AG20443 (cell line): ENCODE measurements at regions not wholly inside any gene's neighbourhood (a gene's known extent, or its start where the extent isn't known, plus 50 kb on each side); places are given as distances from the start of the nearest gene placed in this dataset.

Experiments
- DNase-seq: peaks from one replicate; pipeline ENCODE4 v3.0.0; 2012; ENCODE audit warnings: low spot score, mixed read lengths

GRCh38 chr6:111987295-111987694 is 66.6 kb upstream of the CCN6 start:
- DNase-seq = peak; percentile 46

DNA sequence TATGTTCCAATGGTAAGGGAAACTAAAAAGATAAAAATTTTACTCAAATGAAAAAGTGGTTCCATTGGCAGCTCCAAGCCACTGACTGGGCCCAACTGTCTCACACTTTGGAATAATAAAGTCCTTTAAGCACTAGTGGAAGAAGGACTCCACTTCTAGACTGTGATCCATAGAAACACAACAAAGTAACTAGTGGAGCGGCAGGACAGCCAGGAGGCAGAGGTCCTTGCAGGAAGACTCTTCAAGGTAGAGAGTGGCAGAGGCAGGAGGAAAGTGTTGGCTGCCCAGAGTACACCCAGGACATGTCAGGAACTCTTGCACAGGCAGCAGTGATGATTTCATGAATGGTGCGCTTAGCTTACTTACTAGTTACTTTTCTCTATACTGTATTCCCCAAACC is 65.0 kb upstream of the CCN6 start:
- no peak for DNase-seq

DNA sequence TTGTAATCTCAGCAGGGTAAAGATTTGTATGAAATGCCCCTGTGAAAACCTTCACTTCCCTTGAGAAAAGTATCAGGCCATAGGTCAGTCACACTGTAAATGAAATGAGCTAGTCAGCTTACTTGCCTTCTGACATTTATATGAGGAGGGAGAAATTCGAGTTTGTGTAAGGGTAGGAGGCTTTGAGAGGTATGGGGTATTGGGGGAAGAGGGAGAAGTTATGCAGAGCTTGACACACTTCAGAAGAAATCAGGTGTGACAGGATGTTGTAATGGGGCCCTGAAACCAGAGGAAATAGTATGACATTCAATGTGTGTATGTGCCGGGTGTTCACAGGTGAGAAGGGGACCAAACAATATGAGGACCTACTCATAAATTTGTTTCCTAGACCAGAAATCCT is 64.2 kb upstream of the CCN6 start:
- no peak for DNase-seq

GRCh38 chr6:111990214-111990613 is 63.7 kb upstream of the CCN6 start:
- DNase-seq = no peak

GRCh38 chr6:111992851-111993250 is 61.1 kb upstream of the CCN6 start:
- no peak for DNase-seq

DNA sequence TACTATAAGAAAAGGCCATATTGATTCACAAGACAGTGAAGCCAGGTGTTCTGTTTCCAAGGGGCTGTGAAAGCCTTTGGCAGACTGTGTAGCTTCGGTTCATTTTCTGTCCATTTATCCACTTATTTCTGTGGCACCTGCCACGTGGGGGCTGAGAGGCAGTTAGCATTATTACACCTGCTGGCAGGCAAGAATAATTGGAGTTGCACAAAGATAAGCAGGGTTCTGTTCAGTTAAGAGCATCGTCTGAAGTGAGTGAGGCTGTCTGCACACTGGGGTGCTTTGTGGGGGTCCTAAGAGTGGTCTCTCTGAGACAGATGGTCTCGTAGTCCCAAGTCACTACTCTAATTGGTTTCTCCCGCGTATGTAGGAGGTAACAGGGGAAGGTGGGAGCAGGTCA is 60.6 kb upstream of the CCN6 start:
- no peak for DNase-seq

- DNase-seq = no peak
Measured at GRCh38 chr6:111994791-111995190, 59.1 kb upstream of the CCN6 start.

DNA sequence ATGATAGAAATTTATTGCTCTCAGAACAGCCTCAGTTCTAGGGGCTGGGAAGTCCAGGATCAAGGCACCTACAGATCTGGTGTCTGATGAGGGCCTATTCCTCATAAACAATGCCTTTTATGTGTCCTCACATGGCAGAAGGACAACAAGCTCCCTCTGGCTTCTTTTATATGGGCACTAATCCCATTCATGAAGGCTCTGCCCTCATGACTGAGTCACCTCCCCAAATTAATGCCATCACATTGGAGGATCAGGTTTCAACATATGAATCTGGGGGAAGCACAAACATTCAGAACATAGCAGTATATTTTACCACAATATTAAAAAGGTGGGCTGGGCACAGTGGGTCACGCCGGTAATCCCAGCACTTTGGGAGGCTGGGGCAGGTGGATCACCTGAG is 58.5 kb upstream of the CCN6 start:
- no peak for DNase-seq

DNA sequence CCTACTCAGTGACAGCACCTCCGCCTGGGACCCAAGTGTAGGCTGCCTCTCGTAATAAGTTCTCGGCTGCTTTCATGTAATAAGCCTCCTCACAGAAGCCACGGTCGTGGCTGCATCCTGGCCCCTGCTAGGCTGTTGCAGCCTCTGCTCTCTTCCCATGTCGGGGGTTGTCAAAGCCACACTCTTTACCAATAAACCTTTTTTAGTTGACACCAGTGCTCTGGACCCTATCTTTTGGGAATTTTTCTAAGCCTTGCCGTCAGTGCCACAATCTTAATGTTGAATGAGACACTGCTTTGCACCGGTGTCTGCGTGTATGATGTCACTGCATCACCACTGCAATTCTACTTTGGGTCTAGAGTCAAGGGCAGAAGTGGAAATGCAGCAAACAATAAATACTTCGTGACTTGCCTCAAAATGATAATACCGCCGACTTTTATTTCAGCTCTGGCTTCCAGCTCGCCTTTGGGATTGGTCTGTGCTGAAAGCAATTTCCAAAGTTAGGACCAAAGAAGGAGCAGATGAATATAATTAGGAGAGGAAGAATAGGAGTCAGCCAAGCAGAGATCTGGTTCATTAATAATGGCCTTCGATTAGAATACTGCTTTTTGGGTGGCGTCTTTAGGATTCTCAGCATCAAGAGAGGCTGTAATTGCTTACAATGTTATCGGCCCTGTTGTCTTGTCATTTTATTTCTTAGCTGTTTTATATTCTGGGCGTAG is 57.6 kb upstream of the CCN6 start:
- no peak for DNase-seq

DNA sequence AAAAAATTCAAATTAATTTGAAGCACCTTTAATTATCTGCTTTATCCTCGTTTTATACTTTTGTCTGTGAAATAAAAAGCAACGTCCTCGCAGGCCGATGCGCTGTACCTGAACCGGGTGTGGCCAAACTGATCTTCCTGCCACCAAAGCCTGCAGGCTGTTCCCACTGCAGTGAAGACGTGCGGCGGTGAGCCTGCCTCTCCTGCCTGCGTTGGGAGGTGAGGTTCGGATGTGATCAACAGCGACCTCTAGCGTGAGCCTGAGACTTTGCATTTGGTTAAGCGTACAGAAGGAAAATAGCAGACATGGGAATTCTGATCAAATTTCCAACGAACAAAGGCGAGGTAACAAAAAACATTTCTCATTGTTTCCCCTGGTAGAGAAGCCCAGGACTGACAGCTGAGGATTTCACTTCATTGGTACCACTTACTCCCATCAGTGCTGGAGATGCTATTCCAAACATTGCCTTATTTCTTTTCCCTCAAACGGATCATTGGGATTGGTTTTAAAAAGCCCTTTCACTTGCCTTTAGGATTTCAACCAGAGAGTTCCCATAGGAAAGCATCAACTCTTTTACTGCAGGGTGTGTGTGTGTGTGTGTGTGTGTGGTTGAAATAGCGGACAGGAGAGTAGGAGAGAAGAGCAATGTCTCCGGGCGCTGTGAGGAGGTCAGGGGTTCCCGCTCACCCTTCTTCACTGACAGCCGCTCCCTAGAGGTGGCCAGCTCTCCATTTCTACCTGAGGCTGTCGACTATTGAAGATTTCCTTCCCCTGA is 56.6 kb upstream of the CCN6 start:
- DNase-seq = peak; percentile 83

GRCh38 chr6:111997853-111998208 is 56.1 kb upstream of the CCN6 start:
- no peak for DNase-seq

DNA sequence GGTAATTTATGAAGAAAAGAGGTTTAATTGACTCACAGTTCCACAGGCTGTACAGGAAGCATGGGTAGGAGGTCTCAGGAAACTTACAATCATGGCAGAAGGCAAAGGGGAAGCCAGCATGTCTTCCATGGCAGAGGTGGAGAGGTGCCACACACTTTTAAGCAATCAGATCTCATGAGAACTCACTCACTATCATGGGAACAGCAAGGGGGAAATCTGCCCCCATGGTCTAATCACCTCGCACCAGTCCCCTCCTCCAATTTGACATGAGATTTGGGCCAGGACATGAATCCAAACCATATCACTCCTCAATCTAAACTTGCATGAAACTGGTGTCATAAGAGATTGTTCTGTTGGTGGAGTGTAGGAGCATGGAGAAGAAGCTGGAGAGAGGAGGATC is 51.6 kb upstream of the CCN6 start:
- no peak for DNase-seq
